ENCODE measurements at regions not wholly inside any gene's neighbourhood (a gene's known extent, or its start where the extent isn't known, plus 50 kb on each side); places are given as distances from the start of the nearest gene placed in this dataset.

DNA sequence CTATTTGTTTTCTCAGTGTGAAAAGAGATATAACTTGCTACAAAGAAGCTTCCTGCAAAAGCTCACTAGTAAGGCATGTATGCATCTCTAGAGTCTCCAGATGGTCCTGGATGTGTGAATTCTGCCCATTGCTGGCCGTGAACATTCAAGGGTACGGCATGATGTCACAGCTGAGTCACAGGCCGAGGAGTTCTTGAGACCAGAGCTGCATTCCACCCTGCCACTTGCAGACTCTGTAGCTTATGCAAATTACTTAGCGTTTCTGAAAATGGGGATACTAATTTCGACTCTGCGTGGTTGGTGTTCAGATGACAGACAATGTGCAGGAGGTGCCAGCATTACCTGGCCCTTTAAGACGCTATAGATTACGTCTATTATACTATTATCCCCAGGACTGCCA, 470.7 kb downstream of the ZNF536 start:
- TF ChIP-seq, protein P1, sequence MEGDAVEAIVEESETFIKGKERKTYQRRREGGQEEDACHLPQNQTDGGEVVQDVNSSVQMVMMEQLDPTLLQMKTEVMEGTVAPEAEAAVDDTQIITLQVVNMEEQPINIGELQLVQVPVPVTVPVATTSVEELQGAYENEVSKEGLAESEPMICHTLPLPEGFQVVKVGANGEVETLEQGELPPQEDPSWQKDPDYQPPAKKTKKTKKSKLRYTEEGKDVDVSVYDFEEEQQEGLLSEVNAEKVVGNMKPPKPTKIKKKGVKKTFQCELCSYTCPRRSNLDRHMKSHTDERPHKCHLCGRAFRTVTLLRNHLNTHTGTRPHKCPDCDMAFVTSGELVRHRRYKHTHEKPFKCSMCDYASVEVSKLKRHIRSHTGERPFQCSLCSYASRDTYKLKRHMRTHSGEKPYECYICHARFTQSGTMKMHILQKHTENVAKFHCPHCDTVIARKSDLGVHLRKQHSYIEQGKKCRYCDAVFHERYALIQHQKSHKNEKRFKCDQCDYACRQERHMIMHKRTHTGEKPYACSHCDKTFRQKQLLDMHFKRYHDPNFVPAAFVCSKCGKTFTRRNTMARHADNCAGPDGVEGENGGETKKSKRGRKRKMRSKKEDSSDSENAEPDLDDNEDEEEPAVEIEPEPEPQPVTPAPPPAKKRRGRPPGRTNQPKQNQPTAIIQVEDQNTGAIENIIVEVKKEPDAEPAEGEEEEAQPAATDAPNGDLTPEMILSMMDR (IDR thresholded peaks at IDR 0.05): no peak
- TF ChIP-seq EP300 (IDR thresholded peaks at IDR 0.05): no peak
